Uterus (tissue), 2 donors: ENCODE measurements at regions not wholly inside any gene's neighbourhood (a gene's known extent, or its start where the extent isn't known, plus 50 kb on each side); places are given as distances from the start of the nearest gene placed in this dataset.
"Not testable (repeated sequence)": the region's sequence is repeated elsewhere in the genome, so short reads cannot be mapped to it uniquely, and the experiment has no call there.

Source experiments
- POLR2A ChIP-seq, 2 donors: fragments of 450-650 bp; IDR thresholded peaks; one replicate each; pipeline ENCODE4 v1.6.1; 2016; ENCODE audit warnings: antibody characterized with exemption in 2 of 2, mild to moderate bottlenecking in 1 of 2, moderate library complexity in 1 of 2
- TF ChIP-seq, protein P1 (sequence below), 4 experiments: fragments of 200-600 bp in 2 of 4; fragments of 450-650 bp in 2 of 4; sonication (generic) in 2 of 4; IDR thresholded peaks; one replicate each; pipeline ENCODE4 v1.5.1; 2016 to 2019; ENCODE audit warnings: antibody characterized with exemption in 4 of 4, mild to moderate bottlenecking in 2 of 4, moderate library complexity in 1 of 4

DNA sequence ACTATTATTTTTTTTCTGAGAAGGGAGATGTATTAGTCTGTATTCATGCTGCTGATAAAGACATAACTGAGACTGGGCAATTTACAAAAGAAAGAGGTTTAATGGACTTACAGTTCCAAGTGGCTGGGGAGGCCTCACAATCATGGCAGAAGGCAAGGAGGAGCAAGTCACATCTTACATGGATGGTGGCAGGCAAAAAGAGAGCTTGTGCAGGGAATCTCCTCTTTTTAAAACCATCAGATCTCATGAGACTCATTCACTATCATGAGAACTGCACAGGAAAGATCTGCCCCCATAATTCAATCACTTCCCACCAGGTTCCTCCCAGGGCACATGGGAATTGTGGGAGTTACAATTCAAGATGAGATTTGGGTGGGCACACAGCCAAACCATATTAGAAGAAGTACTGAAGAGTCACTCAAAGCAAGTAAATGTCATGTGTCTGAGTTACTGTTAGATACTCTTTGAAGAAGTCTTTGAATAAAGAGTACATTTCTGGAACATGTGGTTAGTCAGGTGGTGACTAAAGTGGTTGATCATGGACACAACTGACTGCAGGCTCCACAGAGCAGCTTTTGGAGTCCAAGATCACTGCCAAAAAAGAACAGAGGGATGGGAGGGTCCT is 430.9 kb upstream of the TBL1XR1 start:
- TF ChIP-seq, protein P1, sequence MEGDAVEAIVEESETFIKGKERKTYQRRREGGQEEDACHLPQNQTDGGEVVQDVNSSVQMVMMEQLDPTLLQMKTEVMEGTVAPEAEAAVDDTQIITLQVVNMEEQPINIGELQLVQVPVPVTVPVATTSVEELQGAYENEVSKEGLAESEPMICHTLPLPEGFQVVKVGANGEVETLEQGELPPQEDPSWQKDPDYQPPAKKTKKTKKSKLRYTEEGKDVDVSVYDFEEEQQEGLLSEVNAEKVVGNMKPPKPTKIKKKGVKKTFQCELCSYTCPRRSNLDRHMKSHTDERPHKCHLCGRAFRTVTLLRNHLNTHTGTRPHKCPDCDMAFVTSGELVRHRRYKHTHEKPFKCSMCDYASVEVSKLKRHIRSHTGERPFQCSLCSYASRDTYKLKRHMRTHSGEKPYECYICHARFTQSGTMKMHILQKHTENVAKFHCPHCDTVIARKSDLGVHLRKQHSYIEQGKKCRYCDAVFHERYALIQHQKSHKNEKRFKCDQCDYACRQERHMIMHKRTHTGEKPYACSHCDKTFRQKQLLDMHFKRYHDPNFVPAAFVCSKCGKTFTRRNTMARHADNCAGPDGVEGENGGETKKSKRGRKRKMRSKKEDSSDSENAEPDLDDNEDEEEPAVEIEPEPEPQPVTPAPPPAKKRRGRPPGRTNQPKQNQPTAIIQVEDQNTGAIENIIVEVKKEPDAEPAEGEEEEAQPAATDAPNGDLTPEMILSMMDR (IDR thresholded peaks at IDR 0.05): not testable (repeated sequence)
- not testable (repeated sequence) for TF ChIP-seq POLR2A (IDR thresholded peaks at IDR 0.05)
